ENCODE measurements at regions not wholly inside any gene's neighbourhood (a gene's known extent, or its start where the extent isn't known, plus 50 kb on each side); places are given as distances from the start of the nearest gene placed in this dataset.

- Histone ChIP-seq H2AFZ (ENCODE audit: low read length) (no peak overlapping the region), H3K27me3 (ENCODE audit: insufficient read depth, low read length) (no peaks in the 10 kb centered on the region), H2BK20ac (ENCODE audit: low read depth, low read length, poor library complexity, severe bottlenecking) (no peak overlapping the region), H3K9ac (ENCODE audit: extremely low read depth, insufficient read length, low read length) (no peak overlapping the region), H3K79me2 (ENCODE audit: insufficient read depth, low read length) (no peaks in the 10 kb centered on the region), H2BK120ac (ENCODE audit: low read depth, low read length, poor library complexity, severe bottlenecking) (no peak overlapping the region), H3K23me2 (ENCODE audit: insufficient read length, low read depth, low read length, poor library complexity, severe bottlenecking) (no peaks in the 10 kb centered on the region), H3K18ac (ENCODE audit: insufficient read length, low read depth, low read length) (no peak overlapping the region), H3T11ph (ENCODE audit: low read length) (no peak overlapping the region), H3K4ac (ENCODE audit: low read depth, low read length) (no peak overlapping the region), H3K56ac (ENCODE audit: insufficient read length, low read depth, low read length) (no peak overlapping the region), H4K8ac (replicated peaks; ENCODE audit: insufficient read length, low read depth, low read length) (no peak overlapping the region), H2AK5ac (ENCODE audit: insufficient read length, low read length) (no peak overlapping the region), H3K9me3 (ENCODE audit: control insufficient read depth, low read depth, low read length) (no peaks in the 10 kb centered on the region), H3K14ac (ENCODE audit: insufficient read depth, low read length) (no peak overlapping the region), H4K91ac (ENCODE audit: insufficient read length, low read depth, low read length) (no peak overlapping the region), H3K79me1 (ENCODE audit: insufficient read depth, low read depth, low read length, poor library complexity, severe bottlenecking) (no peaks in the 10 kb centered on the region), H4K20me1 (ENCODE audit: control insufficient read depth, insufficient read depth, insufficient read length) (no peaks in the 10 kb centered on the region), H2BK5ac (ENCODE audit: insufficient read length, low read length) (no peak overlapping the region), H2BK15ac (ENCODE audit: low read depth, low read length) (no peak overlapping the region), H3K27ac (ENCODE audit: insufficient read length, low read depth, low read length) (no peak overlapping the region), H3K23ac (ENCODE audit: insufficient read length, low read depth, low read length) (no peak overlapping the region), H2BK12ac (ENCODE audit: insufficient read length, low read depth, low read length) (no peak overlapping the region), H3K4me1 (ENCODE audit: insufficient read depth, low read length) (no peaks in the 10 kb centered on the region), H3K4me2 (ENCODE audit: insufficient read depth, insufficient read length, low read length) (no peak overlapping the region), H4K5ac (ENCODE audit: insufficient read length, low read depth, low read length) (no peak overlapping the region)
- no peak overlapping the region for H3K27ac Mint-ChIP-seq
- no peaks in the 10 kb centered on the region for H3K36me3 Mint-ChIP-seq (ENCODE audit: insufficient read depth in 1 of 3, low read depth in 3 of 3)
- H3K27me3 Mint-ChIP-seq (ENCODE audit: low read depth): no peaks in the 10 kb centered on the region
- no peak for TF ChIP-seq CTCF (conservative IDR thresholded peaks at IDR 0.05)
- no CpG with 5 or more reads among the region's 2 CpGs for WGBS (ENCODE audit: extremely low coverage, insufficient read length, low lambda C conversion rate)
- H3K4me1 Mint-ChIP-seq: no peaks in the 10 kb centered on the region
- H3K4me3 Mint-ChIP-seq: no peak overlapping the region
- DNase-seq: no peak
- H3K9me3 Mint-ChIP-seq: no peaks in the 10 kb centered on the region
These were observed 420.5 kb downstream of the TLL1 start for GRCh38 chr4:166293556-166293955.
